ENCODE measurements at regions not wholly inside any gene's neighbourhood (a gene's known extent, or its start where the extent isn't known, plus 50 kb on each side); places are given as distances from the start of the nearest gene placed in this dataset.

GRCh38 chr7:81606078-81606863, 163.6 kb downstream of the HGF start:
- DNase-seq (ENCODE audit: low spot score), result no peak

DNA sequence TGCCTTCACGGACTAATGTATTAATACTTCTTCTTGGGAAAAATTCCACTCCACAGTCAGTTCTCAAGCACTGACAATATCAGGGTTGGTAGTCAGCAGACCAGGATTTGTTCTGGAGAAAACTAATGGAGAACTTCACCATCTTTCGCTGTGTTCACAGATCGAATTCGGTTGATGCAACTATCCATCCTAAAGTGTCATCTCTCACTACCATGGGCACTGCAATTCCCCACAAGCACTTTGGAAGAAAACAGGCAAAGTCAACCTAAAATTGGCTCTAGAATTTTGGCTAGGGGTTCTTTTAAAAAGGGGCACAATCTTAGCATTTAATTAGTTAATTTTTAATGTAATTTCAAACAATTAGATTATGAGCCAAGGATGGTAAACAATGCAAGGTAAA, 164.4 kb downstream of the HGF start:
- DNase-seq (ENCODE audit: low spot score), result no peak

DNA sequence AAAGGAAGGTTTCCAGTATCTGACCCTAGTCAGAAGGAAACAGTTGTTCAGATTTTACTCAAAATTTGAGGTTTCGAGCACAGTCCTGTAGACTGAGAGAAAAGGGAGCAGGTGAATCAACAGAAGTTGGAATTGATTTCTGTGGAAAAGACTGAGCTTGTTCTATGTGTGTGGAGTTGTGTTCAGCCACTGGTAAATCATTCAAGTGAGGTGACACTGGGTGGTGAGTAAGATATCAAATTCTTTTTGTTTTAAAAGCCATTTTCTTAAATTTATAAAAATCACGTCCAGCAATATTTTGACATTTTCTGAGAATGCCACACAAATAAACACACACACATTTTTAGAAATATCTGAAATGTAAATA, 165.1 kb downstream of the HGF start:
- DNase-seq (ENCODE audit: low spot score), result no peak

DNA sequence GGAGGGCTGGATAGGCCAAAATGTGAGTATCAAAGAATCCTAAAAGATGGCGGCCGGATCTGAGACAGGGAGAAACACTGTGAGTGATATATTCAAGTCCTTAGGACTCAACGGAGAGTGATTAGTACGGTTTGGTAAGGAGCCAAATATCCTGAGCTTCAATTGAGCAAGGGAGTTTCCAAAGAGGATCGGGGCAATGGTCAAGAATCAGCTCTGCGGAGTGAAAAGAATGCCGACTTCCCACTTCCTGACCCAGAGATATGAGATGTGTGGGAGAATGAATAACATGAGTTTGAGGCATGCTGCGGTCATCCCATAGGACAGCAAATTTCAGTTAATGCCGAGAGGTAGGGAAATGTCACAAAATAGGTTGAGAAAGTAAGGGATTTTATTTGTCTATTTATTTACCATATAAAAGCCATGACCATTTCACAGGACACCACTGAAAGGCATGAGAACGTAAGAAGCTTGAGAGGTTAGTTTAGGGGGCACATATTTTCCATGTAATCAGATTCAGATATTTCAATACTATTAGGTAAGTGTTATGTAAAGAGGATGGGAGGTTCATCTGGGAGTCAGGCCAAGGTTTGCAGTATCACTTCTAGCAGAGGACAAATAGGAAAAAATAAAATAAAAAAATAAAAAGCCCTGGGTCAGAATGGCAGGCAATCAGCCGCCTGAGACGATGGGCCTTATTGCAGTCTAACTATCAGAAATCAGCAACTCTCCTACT, 165.6 kb downstream of the HGF start:
- peak; percentile 44 for DNase-seq (ENCODE audit: low spot score)

- no peak for DNase-seq (ENCODE audit: low spot score)
Observed at GRCh38 chr7:81600608-81601007, 169.2 kb downstream of the HGF start.

- no peak for DNase-seq (ENCODE audit: low spot score)
Observed at GRCh38 chr7:81598951-81599350, 170.9 kb downstream of the HGF start.

- DNase-seq (ENCODE audit: low spot score), result no peak
Observed at GRCh38 chr7:81594767-81595166, 175.1 kb downstream of the HGF start.

- no peak for DNase-seq (ENCODE audit: low spot score)
Observed at GRCh38 chr7:81590131-81590530, 179.7 kb downstream of the HGF start.

GRCh38 chr7:81584667-81585066, 185.2 kb downstream of the HGF start:
- no peak for DNase-seq (ENCODE audit: low spot score)

GRCh38 chr7:81583882-81584533, 185.8 kb downstream of the HGF start:
- DNase-seq (ENCODE audit: low spot score), result no peak

- DNase-seq (ENCODE audit: low spot score), result no peak
Observed at GRCh38 chr7:81583090-81583489, 186.8 kb downstream of the HGF start.

DNA sequence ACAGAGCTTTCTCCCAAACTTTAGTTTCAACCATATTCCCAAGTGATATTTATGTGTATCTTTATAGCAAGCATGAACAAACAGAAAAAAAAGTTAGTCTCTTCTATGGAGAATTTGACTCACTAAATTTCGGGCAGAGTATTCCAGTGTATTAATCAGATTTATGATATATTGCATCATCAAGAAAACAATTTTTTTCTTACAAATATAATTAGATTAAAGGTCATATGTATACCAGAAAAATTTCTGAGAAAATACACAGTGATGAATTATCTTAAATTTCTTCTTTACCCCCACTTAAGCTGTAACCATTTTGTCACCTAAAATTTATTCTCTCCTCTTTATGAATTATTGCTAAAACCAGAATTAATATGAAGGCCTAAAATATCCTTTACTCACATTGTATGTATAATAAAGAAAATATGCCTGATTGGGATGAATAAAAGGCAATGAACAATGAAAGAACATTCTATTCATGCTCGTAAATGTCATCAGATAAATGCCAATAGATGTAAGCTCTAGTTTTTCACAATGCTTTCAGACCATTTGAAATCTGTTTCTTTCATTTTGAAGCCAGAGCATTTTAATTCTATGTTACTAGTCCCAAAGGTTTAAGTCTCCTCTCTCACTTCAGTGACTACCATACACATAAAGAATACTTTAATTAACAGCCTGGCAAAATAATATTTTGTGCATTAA, 192.1 kb downstream of the HGF start:
- DNase-seq (ENCODE audit: low spot score), result no peak

DNA sequence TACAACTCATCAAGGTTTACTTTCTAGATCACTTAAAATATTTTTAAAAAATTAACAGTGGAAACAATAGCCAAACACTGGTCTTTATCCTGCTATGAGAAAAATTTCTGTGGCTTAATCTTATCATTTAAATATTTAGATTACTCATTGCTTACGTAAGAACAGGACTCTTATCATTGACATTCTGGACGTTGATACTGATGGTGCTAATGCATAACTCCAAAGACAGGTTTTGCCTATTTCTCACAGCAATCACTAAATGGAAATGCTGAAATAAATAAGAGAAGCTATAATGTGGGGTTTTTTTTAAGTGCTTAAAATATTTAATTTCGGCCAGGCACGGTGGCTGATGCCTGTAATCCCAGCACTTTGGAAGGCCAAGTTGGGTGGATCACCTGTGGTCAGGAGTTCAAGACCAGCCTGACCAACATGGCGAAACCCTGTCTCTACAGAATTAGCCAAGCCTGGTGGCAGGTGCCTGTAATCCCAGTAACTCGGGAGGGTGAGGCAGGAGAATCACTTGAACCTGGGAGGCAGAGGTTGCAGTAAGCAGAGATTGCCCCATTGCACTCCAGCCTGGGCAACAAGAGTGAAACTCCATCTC, 195.0 kb downstream of the HGF start:
- no peak for DNase-seq (ENCODE audit: low spot score)

DNA sequence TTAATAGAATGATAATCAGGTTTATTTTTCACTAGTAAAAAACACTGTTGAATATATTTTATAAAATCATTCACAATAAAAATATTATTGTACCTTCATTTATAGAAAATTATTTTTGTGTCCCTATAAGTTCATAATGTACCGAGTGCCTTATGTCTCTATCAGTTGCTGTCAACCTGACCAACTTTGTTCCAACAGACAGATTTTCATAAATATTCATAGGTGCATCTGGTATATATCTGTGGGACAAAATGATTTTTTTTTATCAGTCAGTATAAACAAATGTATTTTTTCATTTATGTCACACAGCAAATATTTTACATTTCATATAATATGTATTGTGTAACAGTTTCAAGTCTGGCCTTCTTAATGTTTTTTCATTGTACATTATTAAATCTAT, 195.9 kb downstream of the HGF start:
- no peak for DNase-seq (ENCODE audit: low spot score)

GRCh38 chr7:81573128-81573527, 196.7 kb downstream of the HGF start:
- DNase-seq (ENCODE audit: low spot score), result no peak

DNA sequence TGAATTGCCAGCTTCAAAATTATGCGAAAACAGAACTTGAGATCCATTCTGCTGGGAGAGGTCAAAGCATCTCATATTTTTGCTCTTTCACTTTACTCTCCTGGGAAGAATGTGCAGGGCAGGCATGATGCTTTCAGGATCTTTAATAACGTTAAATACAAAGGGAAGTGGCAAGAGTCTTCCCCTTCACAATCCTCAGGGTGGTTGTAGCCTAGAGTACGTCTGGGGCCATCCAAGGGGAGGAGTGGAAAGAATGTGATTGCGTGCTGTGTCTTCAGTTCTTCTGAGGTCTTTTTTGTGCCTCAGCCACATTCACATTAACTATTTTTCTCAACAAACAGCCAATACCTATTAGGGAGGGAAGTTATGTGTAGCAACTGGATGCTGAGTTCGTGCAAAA, 207.3 kb downstream of the HGF start:
- DNase-seq (ENCODE audit: low spot score), result no peak

DNA sequence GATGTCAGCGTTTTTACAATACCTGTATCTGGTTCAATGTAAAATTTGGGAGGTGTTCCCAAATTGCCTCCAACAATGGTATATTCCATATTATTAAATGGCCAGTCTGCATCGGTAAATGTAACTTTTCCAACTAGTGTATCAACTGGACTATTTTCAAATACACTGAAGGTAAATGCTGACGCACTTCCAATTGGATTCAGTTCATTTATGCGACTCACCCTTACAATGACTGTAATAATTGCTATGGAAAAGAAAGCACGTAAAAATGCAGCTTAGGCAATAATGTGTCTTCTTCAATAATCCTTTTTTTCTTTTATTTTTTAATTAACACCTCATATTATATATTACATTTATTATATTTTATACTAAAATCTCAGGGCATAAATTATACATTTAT, 209.1 kb downstream of the HGF start:
- DNase-seq (ENCODE audit: low spot score), result no peak

- DNase-seq (ENCODE audit: low spot score), result no peak
Observed at GRCh38 chr7:81549484-81550016, 220.3 kb downstream of the HGF start.

DNA sequence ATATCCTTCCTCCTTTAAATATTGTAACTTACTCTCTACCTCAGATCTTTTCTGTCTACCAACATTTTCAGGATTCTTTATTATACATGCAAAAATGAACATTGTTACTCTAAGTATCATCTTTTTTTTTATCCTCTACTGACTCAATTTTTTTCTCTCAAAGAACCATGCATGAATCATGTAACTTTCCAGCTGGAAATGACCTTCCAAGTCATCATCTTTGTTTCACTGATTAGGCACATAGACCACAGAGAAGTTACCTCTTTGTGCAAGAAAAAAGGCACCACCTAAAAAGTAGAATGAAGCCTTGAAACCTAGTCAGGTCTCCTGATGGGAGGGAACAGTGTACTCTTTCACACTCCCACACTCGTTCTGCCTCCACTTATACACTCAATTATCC, 234.9 kb downstream of the HGF start:
- DNase-seq (ENCODE audit: low spot score), result no peak

GRCh38 chr7:81534446-81534845, 235.4 kb downstream of the HGF start:
- no peak for DNase-seq (ENCODE audit: low spot score)

DNA sequence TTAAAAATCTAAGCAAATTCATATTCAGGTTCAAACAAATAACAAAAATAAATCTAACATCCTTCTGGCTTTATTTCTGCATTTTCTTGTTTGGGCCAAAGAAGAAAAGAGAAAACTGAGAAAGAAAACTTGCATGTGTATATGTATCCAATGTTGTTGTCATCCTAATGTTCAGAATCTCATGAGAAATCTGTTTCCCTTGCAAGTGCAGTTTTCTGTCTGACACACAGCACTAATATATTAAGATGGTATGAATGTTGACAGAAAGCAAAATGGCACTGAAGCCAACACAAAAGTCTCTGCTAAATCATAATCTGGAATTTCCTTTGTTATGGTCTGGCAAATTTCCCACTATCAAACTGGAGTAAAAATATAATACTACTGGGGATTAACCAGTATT, 235.9 kb downstream of the HGF start:
- DNase-seq (ENCODE audit: low spot score), result no peak

- no peak for DNase-seq (ENCODE audit: low spot score)
Observed at GRCh38 chr7:81533426-81533825, 236.4 kb downstream of the HGF start.
